ENCODE measurements at regions not wholly inside any gene's neighbourhood (a gene's known extent, or its start where the extent isn't known, plus 50 kb on each side); places are given as distances from the start of the nearest gene placed in this dataset.
"Not testable (repeated sequence)": the region's sequence is repeated elsewhere in the genome, so short reads cannot be mapped to it uniquely, and the experiment has no call there.

DNA sequence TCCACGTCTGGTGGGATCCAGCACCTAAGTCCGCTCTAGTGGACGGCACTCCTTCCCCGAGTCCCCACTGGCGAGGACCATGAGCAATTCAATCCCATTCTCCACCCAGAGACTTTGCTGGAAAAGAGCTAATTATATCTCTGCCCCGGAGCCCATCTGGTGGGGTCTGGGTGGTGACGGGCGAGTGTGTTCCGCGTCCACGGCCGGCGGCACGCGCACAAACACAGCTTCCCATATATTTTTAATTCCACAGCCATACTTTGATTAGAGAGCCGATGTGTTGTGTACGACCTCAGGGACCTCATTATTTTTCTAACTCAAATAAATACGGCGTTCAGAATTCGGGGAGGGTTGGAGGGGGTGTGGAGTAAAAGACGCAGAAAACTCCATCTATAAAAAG lies 64.1 kb upstream of the ADGRE5 start:
- no peak for DNase-seq (ENCODE audit: low spot score)
- no peak overlapping the region for H3K27ac ChIP-seq
- TF ChIP-seq, protein P1, sequence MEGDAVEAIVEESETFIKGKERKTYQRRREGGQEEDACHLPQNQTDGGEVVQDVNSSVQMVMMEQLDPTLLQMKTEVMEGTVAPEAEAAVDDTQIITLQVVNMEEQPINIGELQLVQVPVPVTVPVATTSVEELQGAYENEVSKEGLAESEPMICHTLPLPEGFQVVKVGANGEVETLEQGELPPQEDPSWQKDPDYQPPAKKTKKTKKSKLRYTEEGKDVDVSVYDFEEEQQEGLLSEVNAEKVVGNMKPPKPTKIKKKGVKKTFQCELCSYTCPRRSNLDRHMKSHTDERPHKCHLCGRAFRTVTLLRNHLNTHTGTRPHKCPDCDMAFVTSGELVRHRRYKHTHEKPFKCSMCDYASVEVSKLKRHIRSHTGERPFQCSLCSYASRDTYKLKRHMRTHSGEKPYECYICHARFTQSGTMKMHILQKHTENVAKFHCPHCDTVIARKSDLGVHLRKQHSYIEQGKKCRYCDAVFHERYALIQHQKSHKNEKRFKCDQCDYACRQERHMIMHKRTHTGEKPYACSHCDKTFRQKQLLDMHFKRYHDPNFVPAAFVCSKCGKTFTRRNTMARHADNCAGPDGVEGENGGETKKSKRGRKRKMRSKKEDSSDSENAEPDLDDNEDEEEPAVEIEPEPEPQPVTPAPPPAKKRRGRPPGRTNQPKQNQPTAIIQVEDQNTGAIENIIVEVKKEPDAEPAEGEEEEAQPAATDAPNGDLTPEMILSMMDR (IDR thresholded peaks at IDR 0.05), result no peak
- no peak overlapping the region for H3K4me3 ChIP-seq

DNA sequence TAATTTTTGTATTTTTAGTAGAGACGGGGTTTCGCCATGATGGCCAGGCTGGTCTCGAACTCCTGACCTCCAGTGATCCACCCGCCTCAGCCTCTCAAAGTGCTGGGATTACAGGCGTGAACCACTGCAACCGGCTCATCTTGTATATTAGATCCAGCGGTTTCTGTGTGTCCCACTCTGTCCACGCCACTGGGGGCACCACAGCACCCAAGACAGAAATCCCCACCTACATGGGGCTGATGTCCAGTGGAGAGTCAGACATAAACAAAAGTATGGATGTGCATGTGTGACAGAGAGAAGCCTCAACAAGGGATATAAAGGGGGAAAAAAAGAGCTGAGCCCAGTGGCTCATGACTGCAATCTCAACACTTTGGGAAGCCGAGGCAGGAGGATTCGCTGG lies 65.8 kb upstream of the ADGRE5 start:
- H3K4me3 ChIP-seq, result no peak overlapping the region
- no peak for DNase-seq (ENCODE audit: low spot score)
- H3K27ac ChIP-seq, result no peak overlapping the region
- TF ChIP-seq, protein P1 (IDR thresholded peaks at IDR 0.05), result no peak

DNA sequence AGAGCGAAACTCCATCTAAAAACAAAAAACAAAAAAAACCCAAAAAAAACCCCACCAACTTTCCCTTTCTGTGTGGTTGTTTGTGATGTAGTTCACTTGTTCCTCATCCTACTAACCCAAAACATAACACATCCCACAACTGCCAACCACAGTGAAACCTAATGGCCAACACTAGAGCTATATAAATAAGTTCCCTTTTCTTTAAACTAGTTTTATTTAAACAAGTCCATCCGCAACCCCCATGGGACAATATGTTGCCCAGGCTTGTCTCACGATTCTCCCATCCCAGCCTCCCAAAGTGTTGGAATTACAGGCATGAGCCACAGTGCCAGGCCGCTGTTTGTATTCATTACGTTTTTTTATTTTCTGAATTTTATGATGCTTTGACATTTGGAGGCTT lies 71.2 kb upstream of the ADGRE5 start:
- TF ChIP-seq, protein P1 (IDR thresholded peaks at IDR 0.05), result no peak
- Histone ChIP-seq H3K27ac (no peak overlapping the region), H3K4me3 (no peak overlapping the region)
- DNase-seq (ENCODE audit: low spot score), result no peak

DNA sequence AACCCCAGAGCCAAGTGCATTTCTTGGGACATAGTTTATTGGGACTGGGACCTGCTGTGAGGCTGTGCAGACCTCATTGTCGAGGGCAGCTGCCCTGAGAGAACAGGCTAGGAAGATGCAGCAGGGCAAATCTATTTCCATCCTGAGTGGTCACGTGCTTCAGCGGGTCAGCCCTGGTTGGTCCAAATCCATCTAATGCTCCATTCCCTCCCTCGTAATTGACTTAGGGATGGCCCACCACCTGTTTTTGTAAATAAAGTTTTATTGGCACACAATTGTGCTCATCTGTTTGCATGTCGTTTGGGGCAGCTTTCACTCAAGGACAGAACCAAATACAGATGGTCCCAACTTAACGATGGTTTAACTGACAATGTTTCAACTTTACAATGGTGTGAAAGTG lies 75.5 kb upstream of the ADGRE5 start:
- no peak for DNase-seq (ENCODE audit: low spot score)
- TF ChIP-seq, protein P1 (IDR thresholded peaks at IDR 0.05), result no peak
- no peak overlapping the region for H3K4me3 ChIP-seq
- H3K27ac ChIP-seq, result no peak overlapping the region

DNA sequence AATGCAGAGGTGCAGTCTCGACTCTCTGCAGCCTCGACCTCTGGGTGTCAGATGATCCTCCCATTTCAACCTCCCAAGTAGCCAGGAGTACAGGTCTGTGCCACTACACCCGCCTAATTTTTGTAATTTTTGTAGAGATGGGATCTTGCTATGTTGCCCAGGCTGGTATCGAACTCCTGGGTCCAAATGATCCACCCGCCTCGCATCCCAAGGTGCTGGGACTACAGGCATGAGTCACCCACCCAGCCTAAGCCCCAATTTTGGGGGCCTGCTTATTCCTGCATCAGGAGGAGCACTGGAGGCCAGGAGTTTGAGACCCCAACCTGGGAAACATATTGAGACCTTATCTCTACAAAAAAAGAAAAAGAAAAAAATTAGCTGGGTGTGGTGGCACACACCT lies 80.1 kb upstream of the ADGRE5 start:
- Histone ChIP-seq H3K27ac (no peak overlapping the region), H3K4me3 (no peak overlapping the region)
- DNase-seq (ENCODE audit: low spot score), result no peak
- TF ChIP-seq, protein P1 (IDR thresholded peaks at IDR 0.05), result no peak

DNA sequence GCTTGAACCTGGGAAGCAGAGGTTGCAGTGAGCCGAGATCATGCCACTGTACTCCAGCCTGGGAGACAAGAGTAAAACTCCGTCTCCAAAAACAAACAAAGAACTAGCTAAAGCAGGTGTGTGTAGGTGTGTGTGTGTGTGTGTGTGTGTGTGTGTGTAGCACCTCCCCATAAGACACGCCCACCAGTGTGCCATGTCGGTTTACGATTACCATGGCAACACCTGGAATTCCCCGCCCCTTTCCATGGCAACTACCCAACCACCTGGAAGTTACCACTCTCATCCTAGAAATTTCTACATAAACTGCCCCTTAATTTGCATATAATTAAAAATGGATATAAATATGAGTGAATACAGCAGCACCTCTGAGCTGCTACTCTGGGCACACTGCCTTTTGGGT lies 80.9 kb upstream of the ADGRE5 start:
- TF ChIP-seq, protein P1 (IDR thresholded peaks at IDR 0.05), result no peak
- no peak for DNase-seq (ENCODE audit: low spot score)
- Histone ChIP-seq H3K4me3 (no peak overlapping the region), H3K27ac (no peak overlapping the region)

DNA sequence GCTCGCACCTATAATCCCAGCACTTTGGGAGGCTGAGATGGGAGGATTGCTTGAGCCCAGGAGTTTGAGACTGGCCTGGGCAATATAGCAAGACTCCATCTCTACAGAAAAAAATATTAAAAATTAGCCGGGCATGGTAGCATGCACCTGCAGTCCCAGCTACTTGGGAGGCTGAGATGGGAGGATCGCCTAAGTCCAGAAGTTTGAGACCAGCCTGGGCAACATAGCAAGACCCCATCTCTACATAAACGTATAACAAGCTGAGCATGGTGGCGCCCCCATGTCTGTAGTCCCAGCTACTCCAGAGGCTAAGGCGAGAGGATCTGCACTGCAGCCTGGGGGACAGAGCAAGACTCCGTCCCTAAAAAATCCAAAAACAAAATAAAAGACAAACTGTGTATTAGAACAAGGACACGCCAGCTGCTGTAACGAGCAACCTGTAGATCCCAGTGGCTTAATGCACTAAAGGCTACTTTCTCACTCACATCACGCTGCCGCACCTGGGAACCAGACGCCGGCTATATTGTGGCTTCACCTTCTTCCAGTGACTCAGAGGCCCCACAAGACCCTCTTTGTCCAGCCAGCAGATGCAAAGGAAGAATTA lies 81.9 kb upstream of the ADGRE5 start:
- H3K27ac ChIP-seq; DNase-seq (ENCODE audit: low spot score); H3K4me3 ChIP-seq: not testable (repeated sequence)

DNA sequence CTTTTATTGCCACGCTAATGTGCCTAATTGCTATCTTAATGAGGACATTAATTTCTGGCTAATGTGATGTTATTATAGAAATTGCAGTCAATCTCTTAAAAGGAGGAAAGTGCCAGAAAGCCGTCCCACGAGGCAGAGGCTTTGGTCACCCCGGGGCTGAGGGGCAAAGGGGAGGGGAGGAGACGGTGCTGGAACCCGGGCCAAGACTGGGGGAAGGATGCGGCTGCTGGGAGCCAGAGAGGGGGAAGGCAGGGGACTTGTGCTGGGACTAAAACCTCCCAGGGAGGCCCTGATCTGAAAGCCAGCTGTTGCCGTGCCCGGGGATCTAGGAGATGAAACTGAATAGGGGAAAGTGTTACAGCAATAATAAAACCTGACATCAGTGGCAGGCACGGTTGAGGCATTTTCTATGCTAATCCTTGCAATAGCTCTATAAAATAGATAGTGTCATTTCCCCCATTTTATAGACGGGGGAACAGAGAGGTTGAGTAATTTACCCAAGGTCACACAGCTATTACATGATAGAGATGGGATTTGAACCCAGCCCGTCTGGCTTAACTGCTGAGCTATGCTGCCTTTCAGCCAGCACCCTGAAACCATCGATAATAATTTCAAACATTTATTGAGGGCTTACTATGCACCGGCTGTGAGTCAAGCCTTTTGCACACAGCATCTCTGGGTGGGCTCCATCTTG lies 83.2 kb upstream of the ADGRE5 start:
- DNase-seq (ENCODE audit: low spot score); H3K27ac ChIP-seq; H3K4me3 ChIP-seq: not testable (repeated sequence)

DNA sequence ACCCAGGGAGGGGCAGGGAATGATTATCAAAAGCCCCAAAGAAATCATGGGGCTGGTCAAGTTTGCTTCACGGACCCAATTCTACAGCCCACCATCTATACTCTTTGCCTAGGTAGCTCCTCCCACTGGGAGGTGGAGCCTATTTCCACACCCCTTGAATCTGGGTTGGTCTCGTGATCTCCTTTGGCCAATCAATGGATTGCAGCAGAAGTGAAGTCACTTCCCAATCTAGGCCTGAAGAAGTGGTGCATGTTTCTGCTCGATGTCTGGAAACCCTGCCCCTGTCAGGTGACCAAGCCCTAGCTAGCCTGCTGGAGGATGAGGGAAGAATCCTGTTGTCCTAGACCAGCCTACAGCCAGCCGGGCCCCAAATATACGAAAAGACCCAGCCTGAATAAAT lies 86.3 kb upstream of the ADGRE5 start:
- H3K27ac ChIP-seq; DNase-seq (ENCODE audit: low spot score); H3K4me3 ChIP-seq: not testable (repeated sequence)

DNA sequence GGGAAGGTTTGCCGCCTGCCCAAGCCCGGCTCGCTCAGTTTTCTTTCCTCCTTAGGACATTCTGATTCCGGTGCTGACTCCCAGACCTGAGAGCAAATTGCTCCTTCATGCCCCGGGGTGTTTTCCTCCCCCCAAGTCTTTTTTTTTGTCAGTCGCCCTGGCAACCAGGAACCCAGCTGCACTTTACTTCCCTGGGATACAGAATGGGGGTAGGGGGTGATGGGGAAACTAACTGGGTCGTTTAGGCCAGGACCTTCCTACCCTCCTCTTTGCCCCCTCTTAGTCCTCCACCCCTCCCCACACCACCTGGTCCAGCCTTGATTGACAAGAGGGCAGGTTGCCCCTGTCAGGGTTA lies 87.5 kb upstream of the ADGRE5 start:
- H3K4me3 ChIP-seq; DNase-seq (ENCODE audit: low spot score); H3K27ac ChIP-seq: not testable (repeated sequence)

DNA sequence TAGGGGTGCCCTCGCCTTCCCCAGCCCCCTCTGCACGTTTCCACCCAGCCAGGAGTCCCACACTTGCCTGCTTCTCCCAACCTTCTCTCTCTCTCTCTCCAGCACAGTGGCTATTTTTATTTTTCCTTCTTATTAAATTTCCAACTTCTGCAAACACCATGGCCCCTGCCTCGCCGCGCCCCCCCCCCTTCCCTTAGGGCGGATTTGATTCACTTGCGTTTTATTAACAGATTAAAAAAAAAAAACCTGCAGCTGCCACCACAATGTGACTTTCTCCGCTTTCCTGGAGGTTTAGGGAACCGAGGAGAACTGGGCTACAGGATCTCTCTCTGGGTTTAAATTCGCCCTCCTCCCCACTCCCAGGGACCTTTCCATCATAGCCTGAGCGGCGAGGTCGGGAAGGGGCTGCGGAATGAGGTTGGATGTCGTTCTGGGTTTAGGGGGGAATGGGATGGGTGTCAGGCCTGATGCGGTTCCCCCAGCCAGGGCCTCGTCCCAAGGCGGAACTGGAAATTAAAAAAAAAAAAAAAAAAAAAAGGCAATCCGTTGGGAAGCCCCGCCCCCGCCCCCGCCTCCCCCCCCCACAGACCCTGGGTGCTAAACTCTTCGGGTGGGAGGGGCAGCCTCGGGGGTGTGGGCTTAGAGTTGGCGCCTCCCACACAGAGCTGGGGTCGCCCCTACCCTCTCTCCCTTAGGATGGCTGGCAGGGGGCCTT lies 87.3 kb upstream of the ADGRL1 start:
- not testable (repeated sequence) for H3K4me3 ChIP-seq; H3K27ac ChIP-seq; DNase-seq (ENCODE audit: low spot score)

DNA sequence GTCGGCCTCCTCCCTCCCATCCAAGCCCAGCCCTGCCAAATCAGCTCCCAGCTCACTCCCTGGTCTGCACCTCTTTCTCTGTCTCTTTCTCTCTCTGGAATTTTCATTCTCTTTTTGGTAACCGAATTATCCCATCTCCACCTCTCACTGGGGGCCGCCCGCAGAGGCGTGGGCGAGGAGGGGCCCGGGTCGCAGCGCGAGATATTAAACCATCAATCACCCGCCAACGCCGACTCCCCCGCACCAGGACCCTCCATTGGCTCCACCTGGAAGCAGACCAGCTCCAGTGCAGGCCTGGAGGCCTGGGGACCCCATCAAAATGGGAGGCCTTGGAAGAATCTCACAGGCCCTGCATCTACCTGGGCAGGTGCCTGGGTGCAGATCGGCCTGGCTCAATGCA lies 83.8 kb upstream of the ADGRL1 start:
- not testable (repeated sequence) for H3K4me3 ChIP-seq; H3K27ac ChIP-seq; DNase-seq (ENCODE audit: low spot score)

Measured in coronary artery (tissue), 2 donors.